Mucosa of descending colon (tissue), 3 donors: ENCODE measurements at regions not wholly inside any gene's neighbourhood (a gene's known extent, or its start where the extent isn't known, plus 50 kb on each side); places are given as distances from the start of the nearest gene placed in this dataset.

ENCODE experiments used
- ATAC-seq: fragments of 200-7000 bp; cut with Tn5 transposase; one replicate; pipeline ENCODE4 v1.9.1; 2020; ENCODE audit warnings: mild to moderate bottlenecking, moderate library complexity
- DNase-seq, 3 donors: peaks; one replicate each; pipeline ENCODE4 v3.0.0-alpha.2; 2020
- H3K36me3 ChIP-seq: fragments of 200-600 bp; one replicate; pipeline ENCODE4 v1.8.0; 2021; ENCODE audit warnings: low read depth, mild to moderate bottlenecking
- H3K4me1 ChIP-seq: fragments of 200-600 bp; one replicate; pipeline ENCODE4 v1.8.0; 2021; ENCODE audit warnings: low read depth, mild to moderate bottlenecking
- H3K4me3 ChIP-seq: fragments of 200-600 bp; one replicate; pipeline ENCODE4 v1.8.0; 2021; ENCODE audit warnings: mild to moderate bottlenecking
- H3K9me3 ChIP-seq: fragments of 200-600 bp; one replicate; pipeline ENCODE4 v1.8.0; 2021; ENCODE audit warnings: mild to moderate bottlenecking
- intact Hi-C, 2 donors: fragments of 100-400 bp; cut with DNase I in 1 of 2; cut with micrococcal nuclease in 1 of 2; formaldehyde crosslinking; loops; one replicate each; pipeline versions ENCODE4 v1.11.0 to v1.11.1; 2022; cut with DNase I, micrococcal nuclease
- TF ChIP-seq, protein P1 (sequence below): fragments of 200-600 bp; IDR thresholded peaks from one replicate; pipeline ENCODE4 v1.8.0; 2022; ENCODE audit warnings: antibody characterized with exemption, mild to moderate bottlenecking
- donor health status: DM: no; HTN: no; CAD: no; lungs with moderate emphysema.
- donor health status: DM: no; HTN: no; CAD: no.
- donor health status: DM: no; HTN: yes; CAD: no.

DNA sequence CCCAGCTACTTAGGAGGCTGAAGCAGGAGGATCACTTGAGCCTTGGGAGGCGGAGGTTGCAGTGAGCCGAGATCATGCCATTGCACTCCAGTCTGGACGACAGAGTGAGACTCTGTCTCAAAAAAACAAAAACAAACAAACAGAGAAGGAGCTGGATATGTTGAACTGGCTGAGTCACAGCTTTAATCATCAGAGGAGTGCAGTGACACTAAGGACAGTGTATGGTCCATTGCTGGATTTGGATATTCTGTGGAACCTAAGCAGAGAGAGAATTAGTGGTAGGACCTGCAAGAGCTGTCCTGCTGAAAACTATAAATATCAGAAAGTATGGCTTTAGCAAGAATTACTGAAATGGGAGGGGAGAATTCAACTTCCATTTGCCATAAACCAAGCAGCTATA lies 163.0 kb upstream of the PELI2 start:
- ATAC-seq (no peak), DNase-seq (no peak)
- TF ChIP-seq, protein P1, sequence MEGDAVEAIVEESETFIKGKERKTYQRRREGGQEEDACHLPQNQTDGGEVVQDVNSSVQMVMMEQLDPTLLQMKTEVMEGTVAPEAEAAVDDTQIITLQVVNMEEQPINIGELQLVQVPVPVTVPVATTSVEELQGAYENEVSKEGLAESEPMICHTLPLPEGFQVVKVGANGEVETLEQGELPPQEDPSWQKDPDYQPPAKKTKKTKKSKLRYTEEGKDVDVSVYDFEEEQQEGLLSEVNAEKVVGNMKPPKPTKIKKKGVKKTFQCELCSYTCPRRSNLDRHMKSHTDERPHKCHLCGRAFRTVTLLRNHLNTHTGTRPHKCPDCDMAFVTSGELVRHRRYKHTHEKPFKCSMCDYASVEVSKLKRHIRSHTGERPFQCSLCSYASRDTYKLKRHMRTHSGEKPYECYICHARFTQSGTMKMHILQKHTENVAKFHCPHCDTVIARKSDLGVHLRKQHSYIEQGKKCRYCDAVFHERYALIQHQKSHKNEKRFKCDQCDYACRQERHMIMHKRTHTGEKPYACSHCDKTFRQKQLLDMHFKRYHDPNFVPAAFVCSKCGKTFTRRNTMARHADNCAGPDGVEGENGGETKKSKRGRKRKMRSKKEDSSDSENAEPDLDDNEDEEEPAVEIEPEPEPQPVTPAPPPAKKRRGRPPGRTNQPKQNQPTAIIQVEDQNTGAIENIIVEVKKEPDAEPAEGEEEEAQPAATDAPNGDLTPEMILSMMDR: no peak
- H3K4me1 ChIP-seq: no peaks in the 10 kb centered on the region
- H3K9me3 ChIP-seq: no peaks in the 10 kb centered on the region
- H3K36me3 ChIP-seq: no peaks in the 10 kb centered on the region
- H3K4me3 ChIP-seq: no peak overlapping the region
- intact Hi-C loops: no loop called here

GRCh38 chr14:55957950-55958349 lies 160.3 kb upstream of the PELI2 start:
- intact Hi-C loops: no loop called here
- ATAC-seq: no peak

DNA sequence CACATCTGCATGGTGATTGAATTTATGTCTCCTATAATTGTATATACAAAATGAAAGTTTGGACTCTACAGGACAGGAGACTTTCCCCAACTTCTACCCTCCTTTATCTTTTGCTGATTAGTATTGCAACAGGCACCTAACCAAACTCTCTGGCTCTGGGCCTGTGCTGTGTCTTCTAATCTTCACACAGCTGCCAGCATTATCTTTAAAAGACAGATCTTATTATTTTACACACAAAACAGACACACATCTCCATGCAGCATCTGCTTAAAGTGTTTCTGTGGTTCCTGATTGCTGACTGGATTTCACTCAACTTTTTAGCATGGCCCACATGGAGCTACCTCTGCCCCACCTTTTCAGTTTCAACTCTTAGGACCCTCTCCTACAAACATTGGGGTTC lies 154.9 kb upstream of the PELI2 start:
- Histone ChIP-seq H3K9me3 (no peaks in the 10 kb centered on the region), H3K4me1 (no peaks in the 10 kb centered on the region), H3K4me3 (no peak overlapping the region), H3K36me3 (no peaks in the 10 kb centered on the region)
- no peak for DNase-seq
- TF ChIP-seq, protein P1: no peak
- intact Hi-C loops: no loop called here
- no peak for ATAC-seq

More at GRCh38 chr14:55957950-55958349, 160.3 kb upstream of the PELI2 start:
- Histone ChIP-seq H3K9me3 (no peaks in the 10 kb centered on the region), H3K4me3 (no peak overlapping the region), H3K4me1 (no peaks in the 10 kb centered on the region), H3K36me3 (no peaks in the 10 kb centered on the region)
- no peak for DNase-seq
- TF ChIP-seq, protein P1: no peak

GRCh38 chr14:55964091-55964490 lies 154.1 kb upstream of the PELI2 start:
- H3K4me3 ChIP-seq: no peak overlapping the region
- intact Hi-C loops: no loop called here
- ATAC-seq: no peak
- TF ChIP-seq, protein P1: no peak
- H3K36me3 ChIP-seq: no peaks in the 10 kb centered on the region
- no peaks in the 10 kb centered on the region for H3K9me3 ChIP-seq
- no peak for DNase-seq
- H3K4me1 ChIP-seq: no peaks in the 10 kb centered on the region

DNA sequence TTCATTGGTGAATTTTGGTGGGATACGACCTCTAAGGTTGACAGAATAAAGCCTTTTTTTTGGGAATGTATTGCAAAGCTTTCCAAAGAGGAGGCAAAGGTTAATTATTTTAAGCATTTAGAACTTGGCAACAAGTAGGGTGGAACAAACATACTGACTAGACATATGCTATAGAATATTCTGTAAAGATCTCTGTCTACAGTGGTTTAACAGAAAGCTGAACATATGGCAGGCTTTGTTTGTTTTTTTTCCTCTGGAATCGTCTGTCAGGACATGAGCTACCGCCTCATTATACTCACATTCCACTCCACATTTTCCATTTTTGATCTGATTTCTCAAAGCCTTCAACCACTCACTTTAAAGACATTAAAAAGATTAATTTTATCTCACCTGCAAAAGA lies 153.4 kb upstream of the PELI2 start:
- DNase-seq: no peak
- H3K9me3 ChIP-seq: no peaks in the 10 kb centered on the region
- TF ChIP-seq, protein P1: no peak
- intact Hi-C loops: no loop called here
- no peak overlapping the region for H3K4me3 ChIP-seq
- H3K36me3 ChIP-seq: no peaks in the 10 kb centered on the region
- H3K4me1 ChIP-seq: no peaks in the 10 kb centered on the region
- ATAC-seq: no peak

DNA sequence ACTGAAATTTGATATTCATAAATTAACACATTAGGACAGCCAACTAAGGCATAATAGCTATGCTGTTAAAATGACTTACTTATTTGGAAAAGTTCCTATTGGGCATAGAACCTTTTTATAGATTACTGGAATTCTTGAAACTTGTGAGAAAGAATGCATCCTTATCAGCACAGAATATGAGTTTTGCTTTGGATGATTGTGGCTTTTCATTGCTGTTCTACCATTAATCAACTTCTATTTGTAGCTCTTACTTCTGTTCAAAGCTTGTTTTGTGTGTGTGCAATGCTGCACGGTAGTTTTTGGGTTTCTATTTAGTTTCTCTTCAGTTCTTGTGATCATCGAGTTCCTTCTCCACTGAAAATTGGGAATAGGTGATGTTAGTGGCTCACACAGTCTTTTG lies 152.4 kb upstream of the PELI2 start:
- H3K4me3 ChIP-seq: no peak overlapping the region
- intact Hi-C loops: no loop called here
- no peaks in the 10 kb centered on the region for H3K4me1 ChIP-seq
- H3K9me3 ChIP-seq: no peaks in the 10 kb centered on the region
- H3K36me3 ChIP-seq: no peaks in the 10 kb centered on the region
- no peak for ATAC-seq
- no peak for DNase-seq
- TF ChIP-seq, protein P1: no peak
